ENCODE measurements at regions not wholly inside any gene's neighbourhood (a gene's known extent, or its start where the extent isn't known, plus 50 kb on each side); places are given as distances from the start of the nearest gene placed in this dataset.

GRCh38 chr3:118435851-118436350 lies 598.7 kb downstream of the IGSF11 start:
- TF ChIP-seq, protein P1, sequence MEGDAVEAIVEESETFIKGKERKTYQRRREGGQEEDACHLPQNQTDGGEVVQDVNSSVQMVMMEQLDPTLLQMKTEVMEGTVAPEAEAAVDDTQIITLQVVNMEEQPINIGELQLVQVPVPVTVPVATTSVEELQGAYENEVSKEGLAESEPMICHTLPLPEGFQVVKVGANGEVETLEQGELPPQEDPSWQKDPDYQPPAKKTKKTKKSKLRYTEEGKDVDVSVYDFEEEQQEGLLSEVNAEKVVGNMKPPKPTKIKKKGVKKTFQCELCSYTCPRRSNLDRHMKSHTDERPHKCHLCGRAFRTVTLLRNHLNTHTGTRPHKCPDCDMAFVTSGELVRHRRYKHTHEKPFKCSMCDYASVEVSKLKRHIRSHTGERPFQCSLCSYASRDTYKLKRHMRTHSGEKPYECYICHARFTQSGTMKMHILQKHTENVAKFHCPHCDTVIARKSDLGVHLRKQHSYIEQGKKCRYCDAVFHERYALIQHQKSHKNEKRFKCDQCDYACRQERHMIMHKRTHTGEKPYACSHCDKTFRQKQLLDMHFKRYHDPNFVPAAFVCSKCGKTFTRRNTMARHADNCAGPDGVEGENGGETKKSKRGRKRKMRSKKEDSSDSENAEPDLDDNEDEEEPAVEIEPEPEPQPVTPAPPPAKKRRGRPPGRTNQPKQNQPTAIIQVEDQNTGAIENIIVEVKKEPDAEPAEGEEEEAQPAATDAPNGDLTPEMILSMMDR (IDR thresholded peaks at IDR 0.05): no peak
- no peak for TF ChIP-seq POLR2A (IDR thresholded peaks at IDR 0.05)

Measured in adrenal gland (tissue), 5 donors.